NCI-H446 treated with DMSO at 0.1 percent for 48 hours (cell line): ENCODE measurements at regions not wholly inside any gene's neighbourhood (a gene's known extent, or its start where the extent isn't known, plus 50 kb on each side); places are given as distances from the start of the nearest gene placed in this dataset.
"Not testable (repeated sequence)": the region's sequence is repeated elsewhere in the genome, so short reads cannot be mapped to it uniquely, and the experiment has no call there.

ENCODE experiments used
- DNase-seq: peaks from one replicate; lab custom pipeline; 2025; lab: John Stamatoyannopoulos, UW

- no peak for DNase-seq
Measured at GRCh38 chr7:116340943-116341907, 130.9 kb downstream of the TES start.

- no peak for DNase-seq
Measured at GRCh38 chr7:116342125-116342524, 131.8 kb downstream of the TES start.

- no peak for DNase-seq
Measured at GRCh38 chr7:116347151-116347832, 137.0 kb downstream of the TES start.

GRCh38 chr7:116348346-116348745 lies 138.0 kb downstream of the TES start:
- DNase-seq = no peak

- no peak for DNase-seq
Measured at GRCh38 chr7:116351966-116352365, 141.6 kb downstream of the TES start.

GRCh38 chr7:116353647-116354046 lies 143.3 kb downstream of the TES start:
- peak; percentile 20 for DNase-seq

- DNase-seq = peak; percentile 49
Measured at GRCh38 chr7:116354171-116354545, 143.8 kb downstream of the TES start.

- no peak for DNase-seq
Measured at GRCh38 chr7:116354546-116355423, 144.4 kb downstream of the TES start.

GRCh38 chr7:116355424-116355765 lies 144.1 kb upstream of the CAV2 start:
- DNase-seq = no peak

- no peak for DNase-seq
Measured at GRCh38 chr7:116356333-116356965, 143.1 kb upstream of the CAV2 start.

- no peak for DNase-seq
Measured at GRCh38 chr7:116356979-116357378, 142.6 kb upstream of the CAV2 start.

- no peak for DNase-seq
Measured at GRCh38 chr7:116357781-116358670, 141.5 kb upstream of the CAV2 start.

GRCh38 chr7:116361767-116362166 lies 137.8 kb upstream of the CAV2 start:
- no peak for DNase-seq

GRCh38 chr7:116363637-116364432 lies 135.7 kb upstream of the CAV2 start:
- DNase-seq = no peak

- no peak for DNase-seq
Measured at GRCh38 chr7:116364469-116364868, 135.1 kb upstream of the CAV2 start.

GRCh38 chr7:116365797-116366196 lies 133.7 kb upstream of the CAV2 start:
- no peak for DNase-seq

- no peak for DNase-seq
Measured at GRCh38 chr7:116367171-116367813, 132.2 kb upstream of the CAV2 start.

GRCh38 chr7:116368965-116369364 lies 130.6 kb upstream of the CAV2 start:
- DNase-seq = no peak

GRCh38 chr7:116371536-116371935 lies 128.0 kb upstream of the CAV2 start:
- not testable (repeated sequence) for DNase-seq
